SK-N-SH (cell line): ENCODE measurements at regions not wholly inside any gene's neighbourhood (a gene's known extent, or its start where the extent isn't known, plus 50 kb on each side); places are given as distances from the start of the nearest gene placed in this dataset.

Experiments used
- CTCF ChIA-PET: fragments of 300-600, 350-600 bp; formaldehyde crosslinking; extraction: SDS; loops from one replicate; lab custom pipeline; 2021; lab: Yijun Ruan, JAX
- POLR2A ChIA-PET: fragments of 350-600 bp; sonication (Branson Sonifier 250); formaldehyde crosslinking; extraction: SDS; loops from one replicate; lab custom pipeline; 2020; ENCODE audit warnings: antibody characterized with exemption, inconsistent platforms; lab: Yijun Ruan, JAX
- DNase-seq: peaks from one replicate; pipeline ENCODE4 v3.0.0; 2012
- H2AFZ ChIP-seq: fragments of 200-600 bp; sonication (generic); 2 replicates; pipeline ENCODE4 v1.8.1; 2016; ENCODE audit warnings: antibody characterized with exemption, mild to moderate bottlenecking, low read depth
- H3F3A ChIP-seq: fragments of 200-600 bp; sonication (generic); replicated peaks from 2 replicates; pipeline ENCODE3; 2016; ENCODE audit warnings: antibody characterized with exemption, mild to moderate bottlenecking; ENCODE audit not compliant: insufficient read depth
- H3K27ac ChIP-seq, 2 experiments: fragments of 200-500 bp in 1 of 2; fragments of 200-600 bp in 1 of 2; sonication (Bioruptor generic) in 1 of 2; sonication (generic), shearing (Covaris generic) in 1 of 2; 2 replicates each; pipeline versions ENCODE4 v1.5.1 to v1.6.1; 2014 to 2016; ENCODE audit warnings: low read depth in 2 of 2, inconsistent platforms in 1 of 2, low read length in 1 of 2, mild to moderate bottlenecking in 1 of 2, mixed read lengths in 1 of 2
- H3K27me3 ChIP-seq: fragments of 200-600 bp; sonication (generic), shearing (Covaris generic); 2 replicates; pipeline ENCODE4 v1.6.1; 2016; ENCODE audit warnings: mixed run types; ENCODE audit not compliant: insufficient read depth
- H3K36me3 ChIP-seq, 2 experiments: fragments of 200-500 bp in 1 of 2; fragments of 200-600 bp in 1 of 2; sonication (Bioruptor generic) in 1 of 2; sonication (generic) in 1 of 2; replicated peaks in 1 of 2; 2 replicates each; pipeline versions ENCODE3 to v1.5.1; 2014 to 2016; ENCODE audit warnings: low read length in 1 of 2, mild to moderate bottlenecking in 1 of 2; ENCODE audit not compliant: insufficient read depth in 2 of 2, control insufficient read depth in 1 of 2
- H3K4me1 ChIP-seq, 2 experiments: fragments of 200-500 bp in 1 of 2; fragments of 200-600 bp in 1 of 2; sonication (Bioruptor generic) in 1 of 2; sonication (generic), shearing (Covaris generic) in 1 of 2; 2 replicates each; pipeline versions ENCODE4 v1.5.1 to v1.6.1; 2014 to 2016; ENCODE audit warnings: low read depth in 1 of 2, low read length in 1 of 2, mixed run types in 1 of 2; ENCODE audit not compliant: insufficient read depth in 2 of 2, control insufficient read depth in 1 of 2
- H3K4me2 ChIP-seq: fragments of 200-600 bp; sonication (generic), shearing (Covaris generic); 2 replicates; pipeline ENCODE4 v1.6.1; 2017; ENCODE audit warnings: mixed run types
- H3K4me3 ChIP-seq, 2 experiments: fragments of 200-500 bp in 1 of 2; fragments of 200-600 bp in 1 of 2; sonication (Bioruptor generic) in 1 of 2; sonication (generic), shearing (Covaris generic) in 1 of 2; 2 replicates each; pipeline versions ENCODE4 v1.5.1 to v1.8.1; 2014 to 2016; ENCODE audit warnings: low read depth in 2 of 2, inconsistent platforms in 1 of 2, low read length in 1 of 2, mild to moderate bottlenecking in 1 of 2, mixed read lengths in 1 of 2, moderate library complexity in 1 of 2
- H3K79me2 ChIP-seq: fragments of 200-600 bp; sonication (generic); 2 replicates; pipeline ENCODE4 v1.8.1; 2017; ENCODE audit warnings: mild to moderate bottlenecking; ENCODE audit not compliant: insufficient read depth
- H3K9ac ChIP-seq: fragments of 200-600 bp; sonication (generic); 2 replicates; pipeline ENCODE4 v1.6.1; 2017; ENCODE audit warnings: mixed run types
- H3K9me2 ChIP-seq: fragments of 200-600 bp; sonication (generic); 2 replicates; pipeline ENCODE4 v1.6.1; 2017; ENCODE audit warnings: mixed run types
- H3K9me3 ChIP-seq: fragments of 200-600 bp; sonication (generic); 2 replicates; pipeline ENCODE4 v1.6.1; 2017; ENCODE audit warnings: mixed run types, mild to moderate bottlenecking, moderate library complexity
- H4K20me1 ChIP-seq: fragments of 200-600 bp; sonication (generic); 2 replicates; pipeline ENCODE4 v1.6.1; 2017; ENCODE audit warnings: mild to moderate bottlenecking, mixed run types; ENCODE audit not compliant: insufficient read depth
- EP300 ChIP-seq, 2 experiments: IDR thresholded peaks; 2 replicates each; pipeline versions ENCODE4 v1.4.0 to v1.6.1; 2012; ENCODE audit warnings: borderline replicate concordance in 1 of 2, low read depth in 1 of 2, low read length in 1 of 2
- FOSL2 ChIP-seq: IDR thresholded peaks from 2 replicates; pipeline ENCODE4 v1.4.0; 2012; ENCODE audit warnings: low read depth, mild to moderate bottlenecking, moderate library complexity, borderline replicate concordance
- GABPA ChIP-seq: IDR thresholded peaks from 2 replicates; pipeline ENCODE4 v1.4.0; 2012; ENCODE audit warnings: low read depth, mild to moderate bottlenecking
- IRF3 ChIP-seq: fragments of 150-350 bp; IDR thresholded peaks from 2 replicates; pipeline ENCODE4 v1.6.1; 2016; ENCODE audit warnings: mild to moderate bottlenecking, low read depth, low read length
- JUND ChIP-seq: IDR thresholded peaks from 2 replicates; pipeline ENCODE4 v1.4.0; 2012
- MAX ChIP-seq: IDR thresholded peaks from 2 replicates; pipeline ENCODE4 v1.4.0; 2012; ENCODE audit warnings: low read depth
- PBX3 ChIP-seq: IDR thresholded peaks from 2 replicates; pipeline ENCODE4; 2012
- RAD21 ChIP-seq: IDR thresholded peaks from 2 replicates; pipeline ENCODE4 v1.6.1; 2012; ENCODE audit warnings: mild to moderate bottlenecking, low read length
- RFX5 ChIP-seq: IDR thresholded peaks from 2 replicates; pipeline ENCODE4 v1.6.1; 2012; ENCODE audit warnings: mild to moderate bottlenecking, improper control_type of control experiment, low read length
- RXRA ChIP-seq: IDR thresholded peaks from 2 replicates; pipeline ENCODE4 v1.4.0; 2012; ENCODE audit warnings: low read depth, mild to moderate bottlenecking, borderline replicate concordance
- SIN3A ChIP-seq: IDR thresholded peaks from 2 replicates; pipeline ENCODE4 v1.6.1; 2012; ENCODE audit warnings: low read depth, mild to moderate bottlenecking, low read length, moderate library complexity, borderline replicate concordance
- TAF1 ChIP-seq: IDR thresholded peaks from 2 replicates; pipeline ENCODE4 v1.6.1; 2012; ENCODE audit warnings: low read depth, mild to moderate bottlenecking, low read length, moderate library complexity, borderline replicate concordance
- USF1 ChIP-seq: IDR thresholded peaks from 2 replicates; pipeline ENCODE4 v1.4.0; 2012; ENCODE audit warnings: low read depth, borderline replicate concordance
- USF2 ChIP-seq: fragments of 150-350 bp; IDR thresholded peaks from 2 replicates; pipeline ENCODE4 v1.6.1; 2017; ENCODE audit warnings: antibody characterized with exemption, low read length, low read depth, borderline replicate concordance
- YY1 ChIP-seq: IDR thresholded peaks from 2 replicates; pipeline ENCODE4 v1.4.0; 2012; ENCODE audit warnings: low read depth, mild to moderate bottlenecking
- WGBS: methylation state at CpG from one replicate; pipeline ENCODE4 v1.1.6; 2017; ENCODE audit warnings: low lambda C conversion rate; 5-methylcytosine and 5-hydroxymethylcytosine counted together

- TF ChIP-seq MAX = no peak
- TF ChIP-seq IRF3 = no peak
- no peak for TF ChIP-seq RFX5
Measured at GRCh38 chr7:85376589-85376988, 189.7 kb upstream of the SEMA3D start (continued).

- no peaks in the 10 kb centered on the region for H3K36me3 ChIP-seq
- no peaks in the 10 kb centered on the region for H3F3A ChIP-seq
- H3K9ac ChIP-seq = no peak overlapping the region
- no peak overlapping the region for H3K4me3 ChIP-seq
- H3K4me1 ChIP-seq = no peaks in the 10 kb centered on the region
- no peaks in the 10 kb centered on the region for H3K9me3 ChIP-seq
- no peaks in the 10 kb centered on the region for H3K9me2 ChIP-seq
- WGBS = 42% methylated on average over 1 of the region's 1 CpG
- DNase-seq = no peak
- TF ChIP-seq GABPA (no peak), JUND (no peak), TAF1 (no peak), FOSL2 (no peak)
- H3K27ac ChIP-seq = no peak overlapping the region
- ChIA-PET POLR2A (no interaction called here), CTCF (no interaction called here)
- H3K4me2 ChIP-seq = no peak overlapping the region
- H4K20me1 ChIP-seq = no peaks in the 10 kb centered on the region
- no peaks in the 10 kb centered on the region for H3K79me2 ChIP-seq
- H2AFZ ChIP-seq = no peak overlapping the region
- H3K27me3 ChIP-seq = no peaks in the 10 kb centered on the region
Measured at GRCh38 chr7:85356916-85357315, 170.1 kb upstream of the SEMA3D start.

GRCh38 chr7:85343484-85343883 lies 156.6 kb upstream of the SEMA3D start:
- Histone ChIP-seq H2AFZ (no peak overlapping the region), H3K9me2 (no peaks in the 10 kb centered on the region), H3K79me2 (no peaks in the 10 kb centered on the region), H3K36me3 (no peaks in the 10 kb centered on the region), H3K9me3 (no peaks in the 10 kb centered on the region), H3K4me1 (no peaks in the 10 kb centered on the region), H3K9ac (no peak overlapping the region), H3K4me2 (no peak overlapping the region), H3F3A (no peaks in the 10 kb centered on the region), H4K20me1 (no peaks in the 10 kb centered on the region), H3K27ac (no peak overlapping the region), H3K4me3 (no peak overlapping the region), H3K27me3 (no peaks in the 10 kb centered on the region)
- DNase-seq = no peak
- POLR2A ChIA-PET = no interaction called here
- no peak for TF ChIP-seq RFX5
- no peak for TF ChIP-seq YY1
- TF ChIP-seq USF1 = no peak
- TF ChIP-seq RXRA = no peak
- no peak for TF ChIP-seq PBX3
- TF ChIP-seq USF2 = no peak
- no peak for TF ChIP-seq RAD21
- no peak for TF ChIP-seq SIN3A
- TF ChIP-seq EP300 (IDR thresholded peaks at IDR 0.05; ENCODE audit: borderline replicate concordance in 1 of 2, low read depth in 1 of 2, low read length in 1 of 2) = no peak
- CTCF ChIA-PET = no interaction called here
